Astrocyte of the spinal cord (primary cell): ENCODE measurements at regions not wholly inside any gene's neighbourhood (a gene's known extent, or its start where the extent isn't known, plus 50 kb on each side); places are given as distances from the start of the nearest gene placed in this dataset.
"Not testable (repeated sequence)": the region's sequence is repeated elsewhere in the genome, so short reads cannot be mapped to it uniquely, and the experiment has no call there.

Experiments
- DNase-seq: peaks from one replicate; pipeline ENCODE4 v3.0.0; 2011; ENCODE audit warnings: low read depth, low spot score
- H3K4me3 ChIP-seq: 2 replicates; pipeline ENCODE4 v1.5.1; 2011; ENCODE audit warnings: low read depth, mild to moderate bottlenecking, low read length, moderate library complexity
- in situ Hi-C: cut with HindIII; loops from 2 replicates; pipeline ENCODE4 v1.10.0; 2017; ENCODE audit warnings: low sequenced_read_pairs
- TF ChIP-seq, protein P1 (sequence below): IDR thresholded peaks from 2 replicates; pipeline ENCODE4 v1.5.1; 2012; ENCODE audit warnings: low read depth, mild to moderate bottlenecking, low read length, inconsistent platforms

DNA sequence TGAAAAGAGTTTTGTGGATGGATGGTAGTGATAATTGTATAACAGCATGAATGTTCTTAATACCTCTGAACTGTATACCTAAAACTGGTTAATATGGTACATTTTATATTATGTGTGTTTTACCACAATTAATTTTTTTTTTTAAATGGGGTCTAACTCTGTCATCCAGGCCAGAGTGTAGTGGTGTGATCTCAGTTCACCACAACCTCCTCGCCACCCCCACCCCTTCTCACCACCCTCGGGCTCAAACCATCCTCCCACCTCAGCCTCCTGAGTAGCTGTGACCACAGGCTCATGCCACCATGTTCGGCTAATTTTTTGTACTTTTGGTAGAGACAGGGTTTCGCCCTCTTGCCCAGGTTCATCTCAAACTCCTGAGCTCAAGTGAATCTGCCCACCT is 123.2 kb downstream of the CDRT15L2 start:
- in situ Hi-C loops: no loop called here
- H3K4me3 ChIP-seq: no peak overlapping the region
- TF ChIP-seq, protein P1, sequence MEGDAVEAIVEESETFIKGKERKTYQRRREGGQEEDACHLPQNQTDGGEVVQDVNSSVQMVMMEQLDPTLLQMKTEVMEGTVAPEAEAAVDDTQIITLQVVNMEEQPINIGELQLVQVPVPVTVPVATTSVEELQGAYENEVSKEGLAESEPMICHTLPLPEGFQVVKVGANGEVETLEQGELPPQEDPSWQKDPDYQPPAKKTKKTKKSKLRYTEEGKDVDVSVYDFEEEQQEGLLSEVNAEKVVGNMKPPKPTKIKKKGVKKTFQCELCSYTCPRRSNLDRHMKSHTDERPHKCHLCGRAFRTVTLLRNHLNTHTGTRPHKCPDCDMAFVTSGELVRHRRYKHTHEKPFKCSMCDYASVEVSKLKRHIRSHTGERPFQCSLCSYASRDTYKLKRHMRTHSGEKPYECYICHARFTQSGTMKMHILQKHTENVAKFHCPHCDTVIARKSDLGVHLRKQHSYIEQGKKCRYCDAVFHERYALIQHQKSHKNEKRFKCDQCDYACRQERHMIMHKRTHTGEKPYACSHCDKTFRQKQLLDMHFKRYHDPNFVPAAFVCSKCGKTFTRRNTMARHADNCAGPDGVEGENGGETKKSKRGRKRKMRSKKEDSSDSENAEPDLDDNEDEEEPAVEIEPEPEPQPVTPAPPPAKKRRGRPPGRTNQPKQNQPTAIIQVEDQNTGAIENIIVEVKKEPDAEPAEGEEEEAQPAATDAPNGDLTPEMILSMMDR: no peak
- DNase-seq: no peak

- in situ Hi-C loops: no loop called here
- TF ChIP-seq, protein P1: no peak
- H3K4me3 ChIP-seq: no peak overlapping the region
- DNase-seq: no peak
These were observed 124.3 kb downstream of the CDRT15L2 start for GRCh38 chr17:20703781-20704180.

DNA sequence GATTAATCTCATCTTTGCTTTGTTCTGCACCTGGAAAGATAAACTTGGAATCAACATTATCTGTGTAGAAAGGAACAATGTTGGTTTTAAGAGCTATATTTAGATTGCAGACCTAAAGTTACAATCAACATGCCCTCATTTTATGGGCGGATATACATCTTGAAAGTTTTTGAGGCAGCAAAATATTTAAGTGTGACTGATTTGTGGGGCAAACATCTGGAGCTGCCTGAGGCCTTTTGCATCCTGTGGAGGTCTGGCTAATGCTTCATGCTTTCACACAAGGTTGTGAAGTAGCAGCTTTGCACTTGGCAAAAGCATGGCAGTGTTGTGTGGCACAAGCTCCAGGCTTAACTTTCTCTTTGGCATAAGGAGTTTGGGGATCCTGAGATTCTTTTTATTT is 125.7 kb downstream of the CDRT15L2 start:
- DNase-seq, in situ Hi-C loops, H3K4me3 ChIP-seq: not testable (repeated sequence)

- DNase-seq: no peak
- TF ChIP-seq, protein P1: no peak
- in situ Hi-C loops: no loop called here
- no peak overlapping the region for H3K4me3 ChIP-seq
These were observed 127.3 kb downstream of the CDRT15L2 start for GRCh38 chr17:20706751-20707373.

DNA sequence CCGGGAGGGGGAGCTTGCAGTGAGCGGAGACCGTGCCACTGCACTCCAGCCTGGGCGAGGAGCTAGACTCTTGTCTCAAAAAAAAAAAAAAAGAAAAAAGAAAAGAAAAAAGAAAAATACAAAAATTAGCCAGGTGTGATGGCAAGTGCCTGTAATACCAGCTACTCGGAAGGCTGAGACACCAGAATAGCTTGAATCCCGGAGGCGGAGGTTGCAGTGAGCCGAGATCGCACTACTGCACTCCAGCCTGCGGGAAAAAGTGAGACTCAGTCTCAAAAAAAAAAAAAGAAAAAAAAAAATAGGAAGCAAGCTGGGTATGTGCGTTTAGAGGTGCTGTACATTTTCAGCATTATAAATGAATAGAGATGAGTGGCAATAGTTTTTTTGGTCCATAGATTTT is 129.3 kb downstream of the CDRT15L2 start:
- DNase-seq, in situ Hi-C loops, H3K4me3 ChIP-seq: not testable (repeated sequence)

DNA sequence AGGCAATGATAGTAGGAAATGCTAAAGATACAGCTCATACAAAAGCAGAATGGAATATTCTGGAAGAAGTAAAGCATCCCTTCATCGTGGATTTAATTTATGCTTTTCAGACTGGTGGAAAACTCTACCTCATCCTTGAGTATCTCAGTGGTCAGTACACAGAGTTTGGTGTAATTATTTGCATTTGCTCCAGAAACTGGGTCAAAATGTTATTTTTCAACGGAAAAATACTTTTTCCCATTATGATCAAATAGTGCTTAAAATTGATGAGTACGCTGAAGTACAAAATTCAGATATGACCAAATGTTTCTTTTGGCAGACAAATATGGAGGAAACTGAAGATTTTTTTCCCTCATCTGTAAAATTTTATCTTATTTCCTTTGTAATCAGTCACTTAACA is 137.0 kb downstream of the CDRT15L2 start:
- H3K4me3 ChIP-seq, DNase-seq, in situ Hi-C loops: not testable (repeated sequence)

- TF ChIP-seq, protein P1: no peak
- in situ Hi-C loops: no loop called here
- no peak for DNase-seq
- no peak overlapping the region for H3K4me3 ChIP-seq
These were observed 141.6 kb downstream of the CDRT15L2 start for GRCh38 chr17:20721171-20721570.

GRCh38 chr17:20724391-20724790 is 144.9 kb downstream of the CDRT15L2 start:
- DNase-seq, in situ Hi-C loops, H3K4me3 ChIP-seq: not testable (repeated sequence)

GRCh38 chr17:20727201-20727600 is 147.7 kb downstream of the CDRT15L2 start:
- H3K4me3 ChIP-seq, DNase-seq, in situ Hi-C loops: not testable (repeated sequence)
